ENCODE measurements at regions not wholly inside any gene's neighbourhood (a gene's known extent, or its start where the extent isn't known, plus 50 kb on each side); places are given as distances from the start of the nearest gene placed in this dataset.

DNA sequence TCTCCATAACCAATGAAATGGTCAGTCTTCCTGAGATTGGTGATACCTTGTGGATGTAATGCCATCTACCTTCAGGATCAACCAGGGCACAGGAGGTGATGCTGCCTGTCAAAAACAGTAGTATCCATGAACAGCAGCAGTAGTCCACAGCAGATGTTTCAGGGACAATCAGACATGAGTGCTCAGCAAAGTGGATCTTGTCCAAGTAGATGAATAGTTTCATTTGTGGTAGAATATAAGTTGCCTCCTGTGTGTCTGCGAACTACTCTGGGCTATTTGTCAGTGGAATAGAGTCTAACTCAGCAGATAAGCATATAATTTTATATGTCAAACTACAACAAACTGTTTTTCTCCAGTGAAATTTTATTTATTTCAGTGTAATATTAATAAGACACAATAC is 1860.1 kb upstream of the ACO1 start:
- TF ChIP-seq POLR2A (IDR thresholded peaks at IDR 0.05; ENCODE audit: low read length) (no peak), GATA1 (IDR thresholded peaks at IDR 0.05; ENCODE audit: low read depth, low read length) (no peak)

Measured in erythroblast (primary cell).